Kidney (tissue), 13 donors: ENCODE measurements at regions not wholly inside any gene's neighbourhood (a gene's known extent, or its start where the extent isn't known, plus 50 kb on each side); places are given as distances from the start of the nearest gene placed in this dataset.

Experiments used
- DNase-seq, 5 donors: peaks; one replicate each; pipeline ENCODE4 v3.0.0-alpha.2; 2013 to 2020
- FAIRE-seq: peaks from 2 replicates; lab custom pipeline; 2012; peaks lifted over from hg19 to GRCh38; lab: Jason Lieb, UNC
- H3K27ac ChIP-seq, 2 donors: one replicate each; pipeline ENCODE4 v1.7.0; 2013; ENCODE audit warnings: low read depth in 2 of 2, low read length in 2 of 2, inconsistent platforms in 1 of 2
- H3K27me3 ChIP-seq: one replicate; pipeline ENCODE4 v1.7.1; 2013; ENCODE audit warnings: low read length, inconsistent platforms; ENCODE audit not compliant: control insufficient read depth, insufficient read depth
- H3K36me3 ChIP-seq, 3 donors: one replicate each; pipeline versions ENCODE4 v1.7.0 to v1.7.1; 2013; ENCODE audit warnings: low read length in 3 of 3, control low read depth in 1 of 3, inconsistent platforms in 1 of 3; ENCODE audit not compliant: insufficient read depth in 3 of 3, control insufficient read depth in 2 of 3
- H3K4me1 ChIP-seq, 3 donors: one replicate each; pipeline versions ENCODE4 v1.7.0 to v1.7.1; 2013; ENCODE audit warnings: low read length in 3 of 3, inconsistent platforms in 1 of 3, low read depth in 1 of 3; ENCODE audit not compliant: control insufficient read depth in 2 of 3, insufficient read depth in 2 of 3
- H3K4me3 ChIP-seq, 3 donors: one replicate each; pipeline versions ENCODE4 v1.7.0 to v1.8.1; 2013; ENCODE audit warnings: low read length in 3 of 3, control low read depth in 1 of 3, inconsistent platforms in 1 of 3
- H3K9ac ChIP-seq, 3 donors: one replicate each; pipeline versions ENCODE4 v1.7.0 to v1.7.1; 2013; ENCODE audit warnings: low read length in 3 of 3, control low read depth in 1 of 3, inconsistent platforms in 1 of 3
- H3K9me3 ChIP-seq, 3 donors: one replicate each; pipeline versions ENCODE4 v1.7.0 to v1.7.1; 2013; ENCODE audit warnings: low read length in 3 of 3, control low read depth in 1 of 3, inconsistent platforms in 1 of 3; ENCODE audit not compliant: control insufficient read depth in 2 of 3, insufficient read depth in 1 of 3
- intact Hi-C: fragments of 100-400 bp; cut with DNase I; formaldehyde crosslinking; loops from one replicate; pipeline ENCODE4 v1.11.1; 2022
- TF ChIP-seq, protein P1 (sequence below): IDR thresholded peaks from 3 replicates; pipeline ENCODE4 v1.5.1; 2012; ENCODE audit warnings: mild to moderate bottlenecking, moderate library complexity, borderline replicate concordance; ENCODE audit not compliant: insufficient read depth; ENCODE audit errors: extremely low read depth
- donor health status: control.
- donor health status: control.
- donor health status: control.
- donor health status: control.
- donor health status: control.
- donor health status: DM: yes; HTN: yes; CAD: no.
- donor health status: Normal renal cell carcinoma (clear cell type).

DNA sequence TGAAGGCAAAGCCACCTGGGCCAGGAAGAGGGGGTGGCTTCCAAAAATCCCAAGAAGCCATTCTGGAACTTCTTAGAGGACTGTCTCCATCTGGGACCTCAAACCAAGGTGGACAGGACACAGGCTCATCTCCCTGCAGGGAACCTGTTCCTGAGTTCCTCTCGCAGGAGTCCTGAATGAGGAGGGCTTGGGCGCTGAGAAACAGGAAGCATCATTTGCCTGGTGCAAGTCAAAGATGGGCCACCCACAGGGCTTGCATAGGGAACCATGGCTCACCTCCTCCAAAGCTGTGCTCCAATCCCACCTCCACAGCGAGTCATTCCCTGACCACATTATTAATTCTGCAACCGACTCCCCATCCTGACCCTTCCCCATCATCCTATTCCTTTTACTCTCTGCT lies 55.0 kb upstream of the RPL38 start:
- Histone ChIP-seq H3K9me3 (no peaks in the 10 kb centered on the region), H3K9ac (no peak overlapping the region), H3K4me1 (no peaks in the 10 kb centered on the region), H3K36me3 (no peaks in the 10 kb centered on the region), H3K27ac (no peak overlapping the region), H3K4me3 (no peak overlapping the region), H3K27me3 (no peaks in the 10 kb centered on the region)
- no peak for FAIRE-seq
- TF ChIP-seq, protein P1, sequence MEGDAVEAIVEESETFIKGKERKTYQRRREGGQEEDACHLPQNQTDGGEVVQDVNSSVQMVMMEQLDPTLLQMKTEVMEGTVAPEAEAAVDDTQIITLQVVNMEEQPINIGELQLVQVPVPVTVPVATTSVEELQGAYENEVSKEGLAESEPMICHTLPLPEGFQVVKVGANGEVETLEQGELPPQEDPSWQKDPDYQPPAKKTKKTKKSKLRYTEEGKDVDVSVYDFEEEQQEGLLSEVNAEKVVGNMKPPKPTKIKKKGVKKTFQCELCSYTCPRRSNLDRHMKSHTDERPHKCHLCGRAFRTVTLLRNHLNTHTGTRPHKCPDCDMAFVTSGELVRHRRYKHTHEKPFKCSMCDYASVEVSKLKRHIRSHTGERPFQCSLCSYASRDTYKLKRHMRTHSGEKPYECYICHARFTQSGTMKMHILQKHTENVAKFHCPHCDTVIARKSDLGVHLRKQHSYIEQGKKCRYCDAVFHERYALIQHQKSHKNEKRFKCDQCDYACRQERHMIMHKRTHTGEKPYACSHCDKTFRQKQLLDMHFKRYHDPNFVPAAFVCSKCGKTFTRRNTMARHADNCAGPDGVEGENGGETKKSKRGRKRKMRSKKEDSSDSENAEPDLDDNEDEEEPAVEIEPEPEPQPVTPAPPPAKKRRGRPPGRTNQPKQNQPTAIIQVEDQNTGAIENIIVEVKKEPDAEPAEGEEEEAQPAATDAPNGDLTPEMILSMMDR, result no peak
- peak in 1 of 5 donors; percentile 19 for DNase-seq
- intact Hi-C loops, result no loop called here

DNA sequence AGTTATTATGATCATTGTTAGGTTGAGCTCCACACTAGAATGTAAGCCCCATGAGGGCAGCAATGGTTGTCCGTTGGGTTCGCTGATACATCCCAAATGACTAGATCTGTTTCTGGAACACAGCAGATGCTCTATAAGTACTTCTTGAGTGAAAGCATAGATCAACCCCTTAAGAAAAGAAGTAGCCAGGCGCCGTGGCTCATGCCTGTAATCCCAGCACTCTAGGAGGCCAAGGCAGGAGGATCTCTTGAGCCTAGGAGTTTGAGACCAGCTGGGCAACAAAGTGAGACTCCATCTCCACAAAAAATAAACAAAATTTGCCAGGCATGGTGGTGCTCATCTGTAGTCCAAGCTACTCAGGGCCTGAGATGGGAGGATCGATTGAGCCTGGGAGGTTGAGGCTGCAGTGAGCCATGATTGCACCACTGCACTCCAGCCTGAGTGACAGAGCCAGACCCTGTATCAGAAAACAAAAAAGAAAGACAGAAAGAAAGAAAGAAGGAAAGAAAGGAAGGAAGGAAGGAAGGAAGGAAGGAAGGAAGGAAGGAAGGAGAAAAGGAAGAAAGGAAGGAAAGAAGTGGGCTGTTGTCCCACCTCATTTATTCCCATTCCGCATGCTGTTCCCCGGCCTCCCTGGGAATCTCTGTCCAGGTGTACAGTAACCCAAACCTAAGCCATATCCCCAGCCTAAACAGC lies 54.4 kb upstream of the RPL38 start:
- Histone ChIP-seq H3K27ac (no peak overlapping the region), H3K4me1 (no peaks in the 10 kb centered on the region), H3K36me3 (no peaks in the 10 kb centered on the region), H3K9me3 (no peaks in the 10 kb centered on the region), H3K4me3 (no peak overlapping the region), H3K9ac (no peak overlapping the region), H3K27me3 (no peaks in the 10 kb centered on the region)
- TF ChIP-seq, protein P1, result no peak
- FAIRE-seq, result no peak
- intact Hi-C loops, result no loop called here
- peak in 1 of 5 donors; percentile 5 for DNase-seq

DNA sequence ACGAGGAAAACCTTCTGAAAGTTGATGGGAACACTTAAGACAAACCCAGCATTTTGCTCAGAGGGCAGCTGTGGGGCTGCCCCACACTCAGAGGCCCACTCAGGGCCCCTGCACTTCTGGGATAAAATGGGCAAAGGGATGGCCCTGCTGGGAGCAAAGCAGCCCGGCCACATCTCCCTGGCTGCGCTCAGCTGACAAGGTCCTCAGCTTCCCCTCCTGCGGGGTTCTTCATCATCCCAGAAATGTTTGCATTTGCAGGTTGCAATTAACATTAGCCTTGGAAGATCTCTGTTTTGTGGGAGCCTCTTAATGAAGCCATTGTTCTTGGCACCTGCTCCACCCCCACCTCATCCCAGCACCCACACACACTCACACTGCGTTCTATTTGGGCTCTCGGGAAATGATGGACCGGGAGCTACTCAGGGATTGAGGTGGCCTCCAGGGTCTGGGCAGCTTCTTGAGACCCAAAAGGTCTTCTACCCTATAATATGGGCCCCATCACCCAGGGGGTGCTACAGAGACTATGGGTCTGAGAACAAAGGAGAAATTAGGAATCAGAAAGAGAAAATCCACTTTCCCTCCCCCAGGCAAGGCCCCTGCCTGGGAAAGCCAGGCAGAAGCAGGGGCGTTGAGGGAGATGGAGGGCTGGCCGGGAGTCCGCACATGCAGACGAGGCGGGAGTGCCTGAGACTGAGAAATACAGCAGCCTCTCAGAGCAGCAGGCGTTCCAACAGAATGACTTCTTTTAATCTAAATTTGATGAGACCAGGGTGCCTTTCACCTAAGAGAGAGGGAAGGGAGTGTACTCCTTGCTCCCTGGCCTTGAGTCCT lies 53.7 kb upstream of the RPL38 start:
- Histone ChIP-seq H3K4me1 (no peaks in the 10 kb centered on the region), H3K27me3 (no peaks in the 10 kb centered on the region), H3K9me3 (no peaks in the 10 kb centered on the region), H3K4me3 (no peak overlapping the region), H3K27ac (no peak overlapping the region), H3K36me3 (no peaks in the 10 kb centered on the region), H3K9ac (no peak overlapping the region)
- TF ChIP-seq, protein P1, result no peak
- intact Hi-C loops, result no loop called here
- DNase-seq, result peak in 2 of 5 donors; percentile 40 to 56
- FAIRE-seq, result no peak
